ENCODE measurements at regions not wholly inside any gene's neighbourhood (a gene's known extent, or its start where the extent isn't known, plus 50 kb on each side); places are given as distances from the start of the nearest gene placed in this dataset.

- DNase-seq (ENCODE audit: low spot score), result no peak
These were observed 217.8 kb downstream of the KIF26A start for GRCh38 chr14:104356020-104356737.

DNA sequence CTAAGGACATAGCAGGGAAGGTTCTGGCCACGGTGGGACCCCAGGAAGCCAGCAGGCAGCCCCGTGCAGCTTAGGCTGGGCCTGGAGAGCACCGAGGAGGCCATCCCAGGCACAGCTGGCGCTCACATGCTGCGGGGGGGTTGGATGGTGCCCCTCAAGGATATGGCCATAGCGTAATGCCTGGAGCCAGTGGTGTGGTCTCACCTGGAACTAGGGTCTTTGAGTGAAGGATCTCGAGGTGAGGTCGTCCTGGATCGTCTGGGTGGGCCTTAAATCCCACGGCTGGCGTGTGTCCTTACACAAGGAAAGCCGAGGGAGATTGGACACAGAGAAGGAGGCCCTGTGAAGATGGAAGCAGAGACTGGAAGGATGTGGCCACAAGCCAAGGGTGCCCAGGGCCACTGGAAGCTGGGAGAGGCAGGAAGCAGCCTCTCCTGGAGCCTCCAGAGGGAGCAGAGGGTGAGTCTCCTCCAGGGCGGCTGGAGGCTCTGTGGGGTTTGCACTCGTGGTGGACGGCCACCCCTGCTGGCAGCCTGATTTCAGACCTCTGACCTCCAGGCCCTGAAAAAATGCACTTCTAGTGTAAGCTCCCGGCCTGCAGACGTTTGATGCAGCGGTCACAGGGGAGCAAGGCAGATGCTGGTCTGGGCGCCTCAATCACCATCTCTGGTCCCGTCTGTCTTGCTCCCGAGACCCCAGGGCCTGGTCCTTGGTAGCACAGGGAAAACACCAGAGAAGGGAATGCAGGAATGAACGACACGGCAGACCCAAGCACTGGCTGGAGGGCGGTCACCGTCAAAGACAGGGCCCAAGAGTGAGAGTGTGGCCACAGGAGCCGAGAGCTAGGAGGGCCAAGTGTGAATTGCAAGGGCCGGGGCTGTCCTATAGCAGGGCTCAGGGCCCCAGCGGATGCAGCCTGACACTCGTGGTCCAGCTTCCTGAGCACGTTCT lies 218.6 kb downstream of the KIF26A start:
- DNase-seq (ENCODE audit: low spot score), result no peak

DNA sequence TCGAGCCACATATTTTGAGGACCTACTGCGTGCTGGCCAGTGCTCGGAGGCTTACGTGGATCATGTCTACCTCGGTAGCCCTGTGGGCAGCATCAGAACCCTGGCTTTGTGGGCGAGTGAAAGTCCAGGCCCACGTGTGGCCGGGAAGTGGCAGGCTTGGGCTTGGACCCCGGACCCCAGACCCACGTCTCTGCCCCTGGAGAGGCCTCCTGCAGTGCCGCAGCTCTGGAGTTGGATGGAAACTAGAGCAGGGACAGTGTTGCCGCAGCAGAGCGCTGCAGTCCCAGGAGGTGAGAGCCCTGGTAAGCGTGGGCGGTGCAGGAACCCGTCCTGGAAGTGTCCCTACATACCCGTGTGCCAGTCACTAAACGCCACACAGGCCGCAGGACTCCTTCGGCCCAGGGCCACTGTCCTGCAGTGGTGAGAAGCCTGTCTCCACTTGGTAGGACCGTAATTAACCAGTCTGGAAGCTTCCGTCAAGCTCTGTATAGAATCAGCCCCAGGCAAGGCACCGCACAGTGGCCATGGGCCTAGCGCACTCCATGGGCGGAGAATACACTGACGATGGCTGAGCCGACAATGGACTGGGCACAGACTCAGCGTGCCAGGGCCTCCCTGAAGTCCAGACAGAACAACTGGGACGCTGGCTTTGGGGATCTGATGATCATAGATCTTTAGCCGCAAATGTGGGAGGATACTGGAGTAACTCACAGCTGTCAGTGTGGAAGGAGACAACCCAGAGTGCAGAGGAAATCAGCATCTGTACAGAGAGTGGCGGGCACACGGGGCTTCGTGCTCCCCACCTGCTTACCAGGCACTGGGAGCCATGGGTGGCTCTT lies 219.5 kb downstream of the KIF26A start:
- DNase-seq (ENCODE audit: low spot score), result no peak

- DNase-seq (ENCODE audit: low spot score), result no peak
These were observed 220.3 kb downstream of the KIF26A start for GRCh38 chr14:104358528-104359300.

GRCh38 chr14:104359301-104359968 lies 220.1 kb upstream of the C14orf180 start:
- DNase-seq (ENCODE audit: low spot score), result no peak

GRCh38 chr14:104359969-104360442 lies 219.6 kb upstream of the C14orf180 start:
- DNase-seq (ENCODE audit: low spot score), result no peak

GRCh38 chr14:104360501-104360900 lies 219.1 kb upstream of the C14orf180 start:
- no peak for DNase-seq (ENCODE audit: low spot score)

DNA sequence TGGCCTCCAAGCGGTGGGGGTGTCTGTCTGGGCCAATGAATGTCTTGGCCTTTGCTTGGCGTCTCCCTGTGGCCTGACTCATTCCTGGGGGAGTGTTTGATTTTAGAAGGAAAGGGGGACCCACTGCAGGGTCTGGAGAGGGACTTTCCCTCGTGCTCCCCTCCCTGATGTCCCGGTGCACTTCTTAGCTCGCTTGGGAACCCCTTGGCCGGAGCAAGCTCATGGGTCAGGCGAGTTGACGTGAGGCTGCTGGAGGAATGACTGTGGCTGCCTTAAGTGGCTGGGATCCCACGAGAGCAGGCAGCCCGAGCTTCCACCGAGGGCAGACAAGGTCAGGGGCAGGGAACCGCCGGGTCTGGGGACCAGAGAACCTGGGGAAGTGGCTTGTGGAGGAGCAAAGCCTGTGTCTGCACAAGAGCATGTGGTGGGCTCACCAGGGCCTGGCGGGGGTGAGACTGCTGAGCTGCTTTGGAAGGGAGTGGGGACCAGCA lies 218.4 kb upstream of the C14orf180 start:
- no peak for DNase-seq (ENCODE audit: low spot score)

- no peak for DNase-seq (ENCODE audit: low spot score)
These were observed 217.5 kb upstream of the C14orf180 start for GRCh38 chr14:104361921-104362681.

GRCh38 chr14:104362761-104363605 lies 216.6 kb upstream of the C14orf180 start:
- DNase-seq (ENCODE audit: low spot score), result no peak

DNA sequence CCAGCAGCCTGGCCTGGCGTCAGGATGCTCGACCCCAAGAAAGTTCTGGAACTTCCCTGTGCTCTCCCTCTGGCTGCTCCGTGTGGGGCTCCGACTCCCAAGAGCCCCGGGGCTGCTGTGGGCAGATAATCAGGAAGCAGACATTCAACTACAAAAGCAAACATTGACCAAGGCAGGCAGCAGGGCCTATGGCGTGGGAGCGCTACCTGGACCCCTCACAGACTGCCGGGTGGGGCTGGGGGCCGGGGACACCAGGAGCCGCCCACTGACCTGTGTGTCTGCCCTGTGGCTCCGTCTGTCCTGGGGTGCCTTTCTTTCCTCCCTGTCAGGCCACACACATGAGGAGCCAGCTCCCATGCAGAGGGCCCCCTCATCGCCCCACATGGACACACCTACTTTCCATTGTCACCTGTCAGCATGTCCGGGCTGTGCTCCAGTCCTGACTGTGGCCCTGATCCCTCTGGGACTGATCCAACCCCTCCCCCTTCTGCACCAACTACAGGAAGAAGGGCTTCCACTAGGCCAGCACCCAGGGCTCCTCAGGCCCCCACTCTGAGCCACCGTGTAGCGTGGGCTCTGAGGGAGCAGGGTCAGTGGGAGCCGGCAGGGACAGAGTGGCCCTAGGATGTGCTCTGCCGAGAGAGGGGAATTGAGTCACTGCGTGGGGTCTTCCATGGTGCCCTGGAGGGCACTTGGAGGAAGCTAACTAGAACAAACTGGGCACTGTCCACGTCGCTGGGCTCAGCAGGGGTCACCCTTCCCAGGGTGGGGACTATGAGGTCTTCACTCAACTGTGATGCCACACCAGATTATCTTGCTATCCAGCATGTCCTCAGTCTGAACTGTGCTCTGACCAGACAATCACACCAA lies 215.4 kb upstream of the C14orf180 start:
- DNase-seq (ENCODE audit: low spot score), result no peak

GRCh38 chr14:104364830-104365229 lies 214.7 kb upstream of the C14orf180 start:
- no peak for DNase-seq (ENCODE audit: low spot score)

- DNase-seq (ENCODE audit: low spot score), result no peak
These were observed 212.4 kb upstream of the C14orf180 start for GRCh38 chr14:104366931-104367865.

DNA sequence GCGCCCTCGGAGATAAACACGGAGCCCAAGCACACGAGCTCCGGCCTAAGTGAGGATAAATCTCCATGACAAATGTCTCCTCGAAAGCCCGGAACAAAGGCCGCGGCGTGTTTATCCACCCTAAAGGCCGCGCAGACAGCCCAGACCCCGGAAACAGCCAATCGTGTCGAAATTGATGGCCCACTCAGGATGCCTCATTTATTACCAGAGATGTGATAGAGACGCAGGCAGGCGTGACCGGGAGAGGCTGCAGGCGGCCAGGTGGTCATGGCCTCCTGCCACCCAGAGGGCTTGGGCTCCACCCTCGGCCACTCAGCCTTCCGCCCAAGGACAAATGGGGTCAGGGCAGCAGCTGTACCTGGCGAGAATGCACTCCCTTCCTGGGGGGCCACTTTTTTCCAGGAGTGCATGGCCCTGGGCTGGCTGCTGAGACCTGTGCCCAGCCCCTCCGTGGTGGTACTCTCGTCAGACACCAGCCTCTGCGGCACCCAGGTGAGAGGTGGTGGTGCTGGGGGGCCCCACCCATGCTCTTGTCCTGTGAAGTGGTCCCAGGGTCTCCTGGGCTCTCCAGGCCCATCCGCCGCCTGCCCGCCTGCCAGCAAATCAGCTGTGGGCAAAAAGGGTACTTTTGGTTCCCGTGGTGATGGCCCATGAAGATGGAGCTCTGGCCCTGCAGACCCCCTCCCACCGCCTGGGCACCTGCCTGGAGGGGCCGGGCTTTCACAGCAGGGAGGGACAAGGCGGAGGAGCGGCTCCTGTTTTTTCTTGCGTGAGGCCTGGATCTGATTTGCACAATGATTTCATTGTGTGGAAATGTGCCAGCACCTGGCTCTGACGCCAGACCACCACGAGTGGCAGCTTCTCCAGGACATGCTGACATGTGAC lies 211.5 kb upstream of the C14orf180 start:
- no peak for DNase-seq (ENCODE audit: low spot score)

- DNase-seq (ENCODE audit: low spot score), result no peak
These were observed 210.8 kb upstream of the C14orf180 start for GRCh38 chr14:104368751-104369100.

- DNase-seq (ENCODE audit: low spot score), result no peak
These were observed 210.4 kb upstream of the C14orf180 start for GRCh38 chr14:104369208-104369607.

Data from putamen (tissue), 1 donor.